ENCODE measurements at regions not wholly inside any gene's neighbourhood (a gene's known extent, or its start where the extent isn't known, plus 50 kb on each side); places are given as distances from the start of the nearest gene placed in this dataset.

DNA sequence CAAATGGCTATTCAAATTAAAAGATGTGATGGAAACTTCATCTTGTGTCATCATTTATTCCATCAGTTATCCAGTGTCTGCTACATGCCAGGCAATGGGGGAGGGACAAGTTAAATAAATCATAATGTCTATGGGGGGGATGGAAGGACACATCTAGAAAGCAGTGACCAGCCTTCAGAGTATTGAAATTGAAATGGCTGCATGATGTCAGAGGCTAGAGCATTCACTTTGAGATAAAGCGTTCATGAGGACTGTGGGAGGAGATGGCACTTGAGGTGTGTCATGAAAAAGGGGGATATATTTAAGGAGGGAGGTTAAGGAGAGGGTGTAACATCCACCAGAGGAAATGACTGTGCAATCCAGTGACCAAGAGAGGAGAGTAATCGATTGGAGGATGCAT is 50.6 kb downstream of the SLIT2 start:
- DNase-seq: no peak

DNA sequence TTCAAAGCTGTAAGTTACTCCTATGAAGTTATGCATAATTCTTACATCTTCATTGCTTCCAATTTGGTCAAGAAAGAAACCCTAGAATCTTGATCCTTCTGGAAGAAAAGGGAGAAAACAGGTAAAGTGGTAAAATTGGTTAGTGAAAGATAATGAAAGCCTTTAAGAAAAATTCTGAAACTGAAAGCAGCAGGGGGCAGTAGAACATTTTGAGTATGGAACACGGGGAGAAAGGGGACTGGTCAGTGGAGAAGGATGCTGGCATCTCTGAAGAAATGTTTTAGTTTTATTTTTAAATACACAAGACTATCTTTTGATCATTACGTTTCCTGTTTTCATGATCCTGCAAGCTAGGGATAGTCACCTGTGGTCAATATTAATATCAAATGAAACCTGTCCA is 54.3 kb downstream of the SLIT2 start:
- DNase-seq: no peak

DNA sequence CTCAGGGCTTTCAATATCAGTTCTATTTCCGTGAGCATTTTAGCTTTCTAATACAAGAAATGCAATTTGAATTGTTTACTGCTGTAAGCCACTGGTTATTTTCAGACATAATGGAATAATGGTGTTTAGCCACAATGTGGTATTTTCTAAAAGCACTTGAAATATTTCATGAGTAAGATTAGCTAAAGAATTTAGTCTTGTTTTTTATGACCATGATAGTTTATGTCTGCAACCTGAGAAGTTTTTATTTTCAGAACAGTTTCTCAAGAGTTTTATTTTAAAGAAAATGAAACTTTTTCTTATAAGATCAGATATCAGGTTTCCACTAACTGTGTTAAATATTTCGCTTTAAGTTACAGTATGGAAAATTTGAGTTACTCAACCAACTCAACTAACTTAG is 60.2 kb downstream of the SLIT2 start:
- no peak for DNase-seq

DNA sequence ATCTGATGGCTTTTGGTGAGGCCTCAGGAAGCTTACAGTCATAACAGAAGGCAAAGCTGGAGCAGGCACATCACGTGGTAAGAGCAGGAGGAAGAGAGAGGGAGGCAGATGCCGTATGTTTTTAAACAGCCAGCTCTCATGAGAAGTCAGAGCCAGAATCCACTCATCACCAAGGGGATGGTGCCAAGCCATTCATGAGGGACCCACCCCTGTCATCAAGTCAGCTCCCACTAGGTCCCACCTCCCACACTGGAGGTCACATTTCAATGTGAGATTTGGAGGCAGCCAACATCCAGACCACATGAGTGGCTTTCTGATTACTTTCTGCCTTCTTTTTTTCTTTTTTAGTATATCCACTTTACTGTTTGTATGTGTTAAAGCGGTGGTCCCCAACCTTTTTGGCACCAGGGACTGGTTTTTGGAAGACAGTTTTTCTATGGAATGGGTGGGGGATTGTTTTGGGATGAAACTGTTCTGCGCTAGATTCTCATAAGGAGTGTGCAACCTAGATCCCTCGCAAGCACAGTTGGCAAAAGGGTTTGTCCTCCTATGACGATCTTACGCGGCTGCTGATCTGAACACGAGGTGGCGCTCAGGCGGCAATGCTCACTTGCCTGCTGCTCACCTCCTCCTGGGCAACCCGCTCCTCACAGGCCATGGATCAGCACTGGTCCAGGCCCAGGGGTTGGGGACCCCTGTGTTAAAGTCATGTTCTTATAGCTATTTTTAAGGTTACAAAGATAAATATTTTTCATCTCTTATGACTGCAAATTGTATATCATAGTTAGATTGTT is 61.7 kb downstream of the SLIT2 start:
- DNase-seq: no peak

DNA sequence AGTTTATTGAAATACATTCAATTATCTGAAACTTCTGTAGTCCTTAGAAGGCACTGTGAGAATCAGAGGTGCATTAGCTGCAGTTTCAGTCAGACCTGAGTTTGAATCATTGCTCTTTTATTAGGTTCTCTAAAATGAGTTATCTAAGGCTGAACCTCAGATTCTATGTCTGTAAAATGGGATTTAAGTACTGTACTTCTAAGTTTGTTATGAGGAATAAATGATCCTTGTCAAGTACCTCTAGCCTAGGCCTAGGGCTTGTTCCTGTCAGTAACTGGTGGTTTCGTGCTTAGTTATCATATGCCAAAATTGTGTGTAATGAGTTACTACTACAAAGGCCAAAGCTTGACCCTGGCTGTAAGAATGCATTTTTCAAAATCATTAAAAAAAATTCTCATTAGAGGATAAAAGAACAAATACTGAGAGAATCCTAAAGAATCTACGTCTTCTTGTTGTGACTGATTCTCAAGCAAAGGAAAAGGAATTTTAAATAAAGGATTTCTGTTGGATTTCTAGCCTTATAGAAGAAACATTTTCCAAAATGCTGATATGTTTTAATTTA is 65.8 kb downstream of the SLIT2 start:
- DNase-seq: no peak

DNA sequence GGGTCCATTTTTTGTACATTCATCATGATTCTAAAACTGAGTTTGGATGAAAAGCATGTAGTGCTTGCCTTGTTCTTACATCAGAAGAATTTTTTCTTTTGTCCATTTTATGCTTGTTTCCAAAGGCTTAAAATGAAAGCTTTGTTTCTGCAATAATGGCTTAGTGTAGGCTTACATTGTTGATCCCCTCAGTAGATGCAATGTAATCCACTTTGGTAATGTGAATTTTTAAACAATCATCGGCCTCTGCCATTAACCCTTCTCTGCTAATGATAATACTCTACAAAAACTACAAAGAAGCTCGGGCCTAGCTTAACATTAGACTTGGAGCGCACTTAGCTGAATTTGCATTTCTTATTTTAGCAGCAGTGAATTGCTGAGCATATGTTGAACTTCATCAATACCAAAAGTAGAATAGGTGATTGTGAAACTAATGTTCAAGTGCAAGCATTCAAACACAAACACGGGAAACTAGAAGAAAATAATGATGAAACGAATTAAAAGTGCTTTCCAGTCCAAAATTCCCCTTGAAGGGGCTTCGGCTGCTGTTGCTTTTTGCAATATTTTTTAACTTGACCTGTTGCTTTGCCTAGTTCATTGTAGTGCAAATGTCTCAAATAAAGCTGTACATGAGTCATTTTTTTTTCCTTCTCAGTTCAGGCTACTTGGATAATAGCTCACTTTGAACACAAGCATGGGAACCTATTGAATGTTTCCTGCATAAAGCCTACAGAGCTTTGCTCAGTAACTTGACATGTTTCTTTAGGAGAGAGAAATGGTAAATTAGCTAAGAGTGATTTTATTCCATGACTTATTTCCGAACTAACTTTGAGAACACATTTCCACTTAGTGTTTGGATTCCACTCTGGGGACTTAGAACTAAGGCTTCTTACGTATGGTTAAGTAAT is 66.5 kb downstream of the SLIT2 start:
- no peak for DNase-seq

DNA sequence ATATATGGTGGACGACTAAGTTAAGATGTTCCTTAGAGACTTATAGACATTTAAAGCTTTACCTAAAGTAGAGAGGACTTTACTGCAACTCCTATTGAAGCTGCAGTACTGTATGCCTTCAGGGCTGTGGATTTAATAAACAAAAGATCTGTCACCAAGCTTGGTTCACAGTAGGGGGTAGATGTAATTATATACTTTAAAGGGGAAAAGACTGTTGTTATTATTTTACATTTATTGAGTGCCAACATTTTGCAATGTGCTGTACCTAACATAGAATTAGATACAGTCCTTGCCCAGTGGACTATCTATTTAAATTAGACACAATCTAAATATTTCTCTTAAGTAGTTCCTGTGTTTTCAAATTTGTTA is 67.2 kb downstream of the SLIT2 start:
- DNase-seq: no peak

DNA sequence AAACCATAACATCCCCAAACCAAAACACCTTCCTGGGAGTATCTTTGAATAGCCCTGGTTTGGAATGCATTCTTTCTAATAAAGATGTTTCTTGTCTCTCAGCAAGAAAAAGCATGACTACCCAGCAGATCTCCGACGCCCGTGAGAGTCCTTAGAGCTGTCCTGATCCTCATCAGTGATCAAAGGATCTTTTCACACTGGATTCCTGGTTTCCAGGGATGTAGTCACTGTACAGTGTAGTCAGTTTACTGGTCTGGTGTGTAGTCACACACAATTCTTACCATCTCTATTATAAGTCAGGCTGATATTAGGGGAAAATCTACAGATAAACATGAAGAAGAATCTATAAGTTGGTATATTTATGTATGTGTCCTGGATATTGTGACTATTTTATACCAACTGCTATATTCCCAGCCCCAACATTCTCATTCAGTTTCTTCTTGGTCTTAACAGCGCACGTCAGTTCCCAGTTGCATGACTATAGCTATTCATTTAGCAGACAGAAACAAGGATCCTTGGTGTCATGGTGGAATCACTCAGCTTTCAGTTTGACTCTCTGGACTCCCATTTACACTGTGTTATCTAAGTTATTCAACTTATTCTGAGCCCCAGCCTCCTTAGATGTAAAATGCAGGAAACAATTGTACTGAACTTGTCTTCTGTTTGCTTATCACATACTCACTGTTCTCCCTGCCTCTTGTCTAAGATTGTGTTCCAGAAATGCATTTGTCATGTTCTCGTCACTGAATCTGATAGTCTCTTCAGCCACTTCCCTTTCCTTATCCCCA is 68.3 kb downstream of the SLIT2 start:
- DNase-seq: no peak

DNA sequence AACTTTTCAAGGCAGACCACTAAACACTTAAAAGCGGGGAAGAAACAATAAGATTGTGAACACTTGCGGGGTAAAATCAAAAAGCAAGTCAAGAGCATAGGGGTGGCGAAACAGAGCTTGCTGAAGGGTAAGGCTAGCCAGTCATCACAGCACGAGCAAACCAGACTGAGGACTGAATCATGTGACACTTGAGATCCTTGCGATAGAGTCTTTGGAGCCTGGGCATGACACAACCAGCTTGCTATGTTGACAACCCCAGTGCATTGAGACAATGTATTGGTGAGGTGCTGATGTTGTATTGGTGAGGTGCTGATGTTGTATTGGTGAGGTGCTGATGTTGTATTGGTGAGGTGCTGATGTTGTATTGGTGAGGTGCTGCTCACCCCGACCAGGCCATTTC is 72.3 kb downstream of the SLIT2 start:
- DNase-seq: no peak

DNA sequence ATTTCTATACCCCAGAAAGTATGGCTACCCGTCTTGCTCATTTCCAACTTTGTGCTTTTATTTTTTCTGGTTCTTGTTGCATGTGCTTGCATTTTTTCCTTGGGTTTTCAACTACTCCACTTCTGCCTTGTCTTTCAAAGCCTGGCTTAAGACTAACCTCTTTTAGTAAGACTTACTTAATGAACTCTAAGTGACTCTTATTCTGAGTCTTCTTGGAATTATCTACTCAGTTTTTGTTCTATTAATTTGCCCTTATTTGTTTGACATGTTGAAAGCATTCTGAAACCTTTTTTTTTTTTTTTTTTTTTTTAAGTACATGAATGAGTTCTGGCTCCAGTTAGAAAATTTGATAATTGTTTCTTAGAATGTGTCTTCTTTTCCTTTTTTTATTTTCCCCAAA is 74.8 kb downstream of the SLIT2 start:
- DNase-seq: no peak

DNA sequence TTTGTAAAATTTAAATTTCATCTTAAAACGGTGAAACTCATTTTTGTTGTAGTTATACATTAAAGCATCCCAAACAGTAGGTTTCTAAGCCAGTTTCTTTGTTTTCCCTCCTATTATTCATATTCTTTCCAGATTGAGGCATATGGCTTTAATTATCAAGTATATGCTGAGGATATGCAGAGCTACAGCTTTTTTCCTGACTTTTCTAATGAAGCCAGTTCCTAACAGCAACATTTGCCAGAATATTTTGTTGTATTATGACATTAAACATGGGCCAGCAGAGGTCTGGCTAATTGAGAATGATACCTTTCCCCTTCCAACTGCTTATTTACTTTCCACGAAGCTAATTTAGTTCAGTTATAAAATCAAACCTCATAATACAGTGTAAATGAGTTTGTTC is 75.3 kb downstream of the SLIT2 start:
- DNase-seq: no peak

DNA sequence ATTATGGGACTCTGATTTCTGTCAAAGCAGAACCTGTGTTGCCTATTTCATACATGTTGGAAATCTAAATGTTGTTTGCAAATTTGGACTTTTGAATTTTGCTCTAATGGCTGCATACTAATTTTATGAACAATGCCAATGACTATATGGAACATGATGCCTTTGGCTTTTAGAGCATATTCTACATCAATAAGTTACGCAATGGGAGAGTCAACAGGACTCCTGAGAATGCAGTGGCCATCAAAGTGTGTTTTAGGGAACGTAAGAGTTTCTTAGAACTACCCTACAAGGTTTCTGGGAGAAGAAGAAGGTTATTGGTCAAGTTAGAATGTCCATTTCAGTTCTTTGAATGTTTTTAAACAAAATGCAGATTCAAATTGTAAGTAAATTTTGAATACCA is 76.1 kb downstream of the SLIT2 start:
- no peak for DNase-seq

DNA sequence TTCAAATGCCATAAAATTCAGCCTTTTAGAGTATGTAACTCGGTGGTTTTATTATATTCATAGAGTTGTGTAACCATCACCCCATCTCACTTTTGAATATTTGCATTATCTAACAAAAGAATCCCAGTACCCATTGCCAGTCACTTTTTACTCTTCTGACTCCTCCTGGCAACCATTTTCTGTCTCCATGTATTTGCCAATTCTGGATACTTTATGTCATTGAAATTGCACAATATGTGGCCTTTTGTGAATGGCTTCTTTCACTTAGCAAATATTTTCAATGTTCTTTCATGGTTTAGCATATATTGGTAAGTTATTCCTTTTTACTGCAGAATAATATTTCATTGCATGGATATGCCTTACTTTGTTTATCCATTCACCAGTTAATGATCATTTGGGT is 79.9 kb downstream of the SLIT2 start:
- DNase-seq: no peak

DNA sequence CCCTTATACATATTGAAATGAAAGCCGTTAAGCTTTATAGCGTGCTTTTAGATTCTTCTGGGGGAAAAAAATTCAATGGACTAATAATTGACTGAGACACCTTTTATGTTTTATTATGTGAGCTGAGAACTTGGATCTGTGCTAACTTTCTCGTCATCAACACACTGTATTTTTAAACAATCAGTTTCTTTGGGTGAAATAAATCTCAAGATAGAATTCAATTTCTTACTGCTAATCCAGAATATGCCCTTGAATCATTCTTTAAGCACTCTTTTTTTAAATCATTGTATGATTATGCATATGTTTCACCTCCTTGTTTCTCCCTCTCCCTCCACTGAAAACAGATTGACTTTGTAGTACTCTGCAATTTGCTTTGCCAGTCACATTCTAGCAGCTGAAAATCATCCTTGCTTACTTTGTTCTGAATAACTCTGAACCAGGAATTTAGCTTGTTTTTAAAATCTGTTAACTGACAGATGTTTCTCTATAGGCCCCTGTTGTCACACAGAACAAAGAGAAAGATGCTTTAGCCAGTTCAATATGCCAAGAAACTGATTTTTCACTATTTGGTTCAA is 81.5 kb downstream of the SLIT2 start:
- DNase-seq: no peak

DNA sequence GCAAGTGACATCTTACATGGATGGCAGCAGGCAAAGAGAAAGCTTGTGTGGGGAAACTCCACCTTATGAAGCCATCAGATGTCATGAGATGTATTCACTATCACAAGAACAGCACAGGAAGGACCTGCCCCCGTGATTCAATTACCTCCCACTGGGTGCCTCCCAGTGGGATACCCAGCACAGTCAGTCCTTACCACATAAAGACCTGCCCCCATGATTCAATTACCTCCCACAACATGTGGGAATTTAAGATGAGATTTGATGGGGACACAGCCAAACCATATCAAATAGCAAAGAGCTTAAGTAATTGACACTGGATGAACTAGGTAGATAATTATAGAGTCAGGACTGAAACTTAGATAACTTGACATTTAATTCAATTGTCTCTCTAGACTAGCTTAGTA is 85.6 kb downstream of the SLIT2 start:
- no peak for DNase-seq

DNA sequence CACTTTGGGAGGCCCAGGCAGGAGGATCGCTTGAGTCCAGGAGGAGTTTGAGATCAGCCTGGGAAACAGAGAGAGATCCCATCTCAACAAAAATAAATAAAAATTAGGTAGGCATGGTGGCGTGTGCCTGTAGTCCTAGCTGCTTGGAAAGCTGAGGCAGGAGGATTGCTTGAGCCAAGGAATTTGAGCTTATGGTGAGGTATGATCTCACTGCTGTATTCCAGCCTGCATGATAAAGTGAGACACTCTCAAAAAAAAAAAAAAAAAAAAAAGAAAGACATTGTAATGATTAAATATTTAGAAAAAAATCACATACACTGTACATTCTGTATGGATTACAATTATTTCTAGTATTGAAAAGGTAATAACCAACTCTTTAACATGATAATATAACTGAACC is 87.1 kb downstream of the SLIT2 start:
- no peak for DNase-seq

DNA sequence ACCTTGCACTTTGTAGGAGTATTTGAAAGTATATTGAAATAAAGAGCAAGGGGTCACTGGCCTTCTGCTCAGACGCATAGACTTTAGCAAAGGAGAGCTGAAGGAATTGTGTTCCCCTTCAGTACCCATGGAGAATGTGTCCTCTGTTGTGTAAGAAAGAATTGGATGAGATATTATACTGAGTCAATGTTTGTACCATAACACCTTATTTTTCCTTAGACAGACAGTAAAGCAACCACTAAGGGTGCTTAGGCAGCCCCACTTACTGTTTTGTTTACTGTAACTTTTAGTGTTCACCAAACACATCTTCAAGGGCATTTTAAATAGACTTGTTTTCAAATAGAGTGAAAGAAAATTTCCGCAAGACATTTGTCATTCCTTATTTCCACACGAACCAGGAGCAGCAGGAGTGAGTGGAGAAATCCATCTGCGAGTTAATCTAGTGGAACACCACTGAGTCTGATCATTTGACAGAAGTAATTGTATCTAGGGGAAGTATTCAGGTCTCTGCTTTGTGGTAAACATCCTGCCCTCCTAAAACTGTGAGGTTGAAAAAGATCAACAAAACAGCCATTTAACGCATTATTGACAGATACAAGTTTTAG is 89.5 kb downstream of the SLIT2 start:
- no peak for DNase-seq

DNA sequence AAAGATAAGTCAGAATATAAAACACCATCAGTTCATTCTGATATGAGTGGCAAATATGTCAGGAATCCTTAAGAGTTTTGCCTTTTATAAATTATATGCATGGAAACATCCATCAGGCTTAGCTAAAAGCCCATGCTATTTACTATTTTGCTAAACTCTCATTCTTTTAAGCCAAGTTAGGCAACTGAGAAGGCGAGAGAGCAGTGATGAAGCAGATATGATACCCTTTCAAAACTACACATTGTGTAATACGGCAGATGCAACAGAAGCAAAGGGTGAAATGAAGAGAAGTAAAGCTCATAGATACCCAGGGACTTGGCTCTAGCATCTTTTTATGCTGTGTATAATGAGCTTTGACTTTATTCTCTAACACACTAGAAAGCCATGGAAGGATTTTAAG is 95.8 kb downstream of the SLIT2 start:
- no peak for DNase-seq

DNA sequence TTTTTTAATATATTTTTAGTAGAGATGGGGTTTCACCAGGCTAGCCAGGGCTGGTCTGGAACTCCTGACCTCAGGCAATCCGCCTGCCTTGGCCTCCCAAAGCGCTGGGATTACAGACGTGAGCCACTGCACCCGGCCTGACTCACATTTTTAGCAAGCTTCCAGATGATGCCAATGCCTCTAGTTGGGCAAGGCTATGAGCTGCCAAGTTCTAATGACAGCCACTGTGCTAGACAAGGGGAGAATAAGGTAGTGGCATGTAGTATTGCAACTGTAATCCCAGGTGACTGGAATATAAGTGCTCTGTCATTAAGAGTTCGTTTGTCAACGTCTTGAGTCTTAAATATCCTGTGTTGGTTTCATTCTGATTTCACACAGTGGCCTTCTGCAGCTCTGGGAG is 96.7 kb downstream of the SLIT2 start:
- DNase-seq: no peak

DNA sequence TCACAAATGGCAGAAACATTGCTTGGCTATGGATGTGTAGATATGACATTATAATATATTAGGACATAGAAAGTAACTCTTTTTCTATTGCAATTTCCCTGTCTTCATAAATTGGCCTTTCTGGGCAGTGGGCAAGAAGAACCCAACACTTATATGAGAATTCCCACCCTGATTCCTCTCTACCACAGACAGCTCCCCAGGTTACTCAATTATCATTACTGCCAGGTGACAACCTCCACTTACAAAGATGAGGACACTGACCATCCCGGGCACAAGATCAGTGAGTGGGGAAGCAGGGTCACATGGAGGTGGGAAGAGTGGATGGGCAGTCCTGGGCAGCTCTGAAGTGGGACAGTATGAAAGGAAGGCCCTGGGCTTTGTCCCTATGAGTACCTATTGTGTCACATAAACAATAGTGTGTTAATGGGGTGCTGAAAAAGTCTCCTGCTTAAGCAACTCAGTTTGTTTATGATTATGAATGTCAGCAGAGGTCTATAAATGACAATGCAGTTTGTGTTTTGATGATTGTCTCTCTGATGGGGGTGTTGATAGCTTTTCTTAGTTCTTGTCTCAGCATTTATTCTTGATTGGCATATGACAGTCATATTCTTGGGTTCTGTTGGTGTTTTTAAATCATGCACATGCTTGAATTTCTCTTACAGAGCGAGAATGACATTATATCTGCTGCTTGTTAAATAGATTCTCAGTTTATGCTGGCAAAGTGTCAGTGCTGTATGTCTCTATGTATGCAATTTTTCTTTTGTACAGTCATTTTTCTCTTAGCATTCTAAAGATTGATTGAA is 99.9 kb downstream of the SLIT2 start:
- DNase-seq: no peak

DNA sequence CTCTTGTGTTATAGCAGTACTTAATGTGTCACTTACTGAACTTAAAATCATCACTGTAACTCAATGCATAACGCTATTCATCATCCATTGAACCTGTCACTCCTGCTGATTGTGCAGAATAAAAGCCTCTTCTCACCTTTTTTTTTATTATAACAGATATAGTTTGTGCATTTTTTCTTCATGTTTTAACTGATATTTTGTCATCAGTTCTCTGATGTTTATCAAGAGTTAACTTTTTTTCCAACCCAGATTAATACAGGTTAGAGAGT is 100.4 kb downstream of the SLIT2 start:
- no peak for DNase-seq

DNA sequence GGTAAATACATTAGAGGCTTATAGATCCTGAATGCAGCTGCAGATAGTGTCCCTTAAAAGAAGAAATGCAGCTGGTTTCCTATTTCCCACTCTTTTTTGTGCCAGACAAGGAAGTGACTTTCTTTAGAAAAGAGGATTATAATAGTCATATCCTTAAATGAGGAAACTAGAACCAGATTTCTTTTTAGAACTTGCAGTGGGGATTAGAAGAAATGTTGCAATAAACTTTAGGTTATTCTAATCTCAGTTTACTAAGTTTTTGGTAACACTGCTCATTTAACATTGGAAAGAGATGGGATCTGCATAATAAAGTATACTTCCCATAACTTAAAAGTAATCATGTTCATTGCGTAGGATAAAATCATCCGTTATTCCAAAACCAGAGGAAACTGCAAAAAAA is 101.9 kb downstream of the SLIT2 start:
- DNase-seq: no peak
